ENCODE measurements at regions not wholly inside any gene's neighbourhood (a gene's known extent, or its start where the extent isn't known, plus 50 kb on each side); places are given as distances from the start of the nearest gene placed in this dataset.
A peak's percentile ranks its signal among the peaks of the same experiment; 100 is the strongest.

- Histone ChIP-seq H3K79me2 (ENCODE audit: insufficient read depth, low read length) (no peaks in the 10 kb centered on the region), H3K4me1 (ENCODE audit: control insufficient read depth in 1 of 2, insufficient read depth in 2 of 2, low read length in 2 of 2) (no peaks in the 10 kb centered on the region), H3K9me3 (ENCODE audit: control insufficient read depth in 1 of 2, insufficient read depth in 1 of 2, low read depth in 1 of 2, low read length in 2 of 2) (no peaks in the 10 kb centered on the region), H4K20me1 (ENCODE audit: insufficient read depth) (no peaks in the 10 kb centered on the region), H3K4me2 (ENCODE audit: low read length) (no peak overlapping the region), H3K36me3 (ENCODE audit: control insufficient read depth in 1 of 2, insufficient read depth in 2 of 2, low read length in 2 of 2) (no peaks in the 10 kb centered on the region), H3K27me3 (ENCODE audit: insufficient read depth, low read length) (no peaks in the 10 kb centered on the region), H2AFZ (ENCODE audit: low read depth, low read length, poor library complexity, severe bottlenecking) (peak overlapping the region; percentile 25), H3K9me2 (ENCODE audit: insufficient read depth) (no peaks in the 10 kb centered on the region), H3K4me3 (replicated peaks in 1 of 2; ENCODE audit: low read depth in 1 of 2, low read length in 2 of 2) (no peak overlapping the region), H3K9ac (ENCODE audit: low read length) (no peak overlapping the region), H3K27ac (ENCODE audit: low read depth, low read length) (no peak overlapping the region)
- POLR2A ChIA-PET, result no interaction called here
- DNase-seq (ENCODE audit: low read depth, low spot score) (no peak), ATAC-seq (no peak)
- CTCF ChIA-PET, result no interaction called here
- RAD21 ChIA-PET (ENCODE audit: low non-redundant PET in 1 of 2, low total read pairs in 2 of 2, uncharacterized antibody in 2 of 2, unreplicated experiment in 2 of 2), result no interaction called here
- no TSS peak for BruUV-seq (replicated peaks)
- intact Hi-C loops (cut with micrococcal nuclease), result no loop called here
- TF ChIP-seq, protein P1, sequence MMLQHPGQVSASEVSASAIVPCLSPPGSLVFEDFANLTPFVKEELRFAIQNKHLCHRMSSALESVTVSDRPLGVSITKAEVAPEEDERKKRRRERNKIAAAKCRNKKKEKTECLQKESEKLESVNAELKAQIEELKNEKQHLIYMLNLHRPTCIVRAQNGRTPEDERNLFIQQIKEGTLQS (IDR thresholded peaks at IDR 0.05), result no peak
- TF ChIP-seq, protein P2, sequence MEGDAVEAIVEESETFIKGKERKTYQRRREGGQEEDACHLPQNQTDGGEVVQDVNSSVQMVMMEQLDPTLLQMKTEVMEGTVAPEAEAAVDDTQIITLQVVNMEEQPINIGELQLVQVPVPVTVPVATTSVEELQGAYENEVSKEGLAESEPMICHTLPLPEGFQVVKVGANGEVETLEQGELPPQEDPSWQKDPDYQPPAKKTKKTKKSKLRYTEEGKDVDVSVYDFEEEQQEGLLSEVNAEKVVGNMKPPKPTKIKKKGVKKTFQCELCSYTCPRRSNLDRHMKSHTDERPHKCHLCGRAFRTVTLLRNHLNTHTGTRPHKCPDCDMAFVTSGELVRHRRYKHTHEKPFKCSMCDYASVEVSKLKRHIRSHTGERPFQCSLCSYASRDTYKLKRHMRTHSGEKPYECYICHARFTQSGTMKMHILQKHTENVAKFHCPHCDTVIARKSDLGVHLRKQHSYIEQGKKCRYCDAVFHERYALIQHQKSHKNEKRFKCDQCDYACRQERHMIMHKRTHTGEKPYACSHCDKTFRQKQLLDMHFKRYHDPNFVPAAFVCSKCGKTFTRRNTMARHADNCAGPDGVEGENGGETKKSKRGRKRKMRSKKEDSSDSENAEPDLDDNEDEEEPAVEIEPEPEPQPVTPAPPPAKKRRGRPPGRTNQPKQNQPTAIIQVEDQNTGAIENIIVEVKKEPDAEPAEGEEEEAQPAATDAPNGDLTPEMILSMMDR (IDR thresholded peaks at IDR 0.05 in 2 of 3, conservative IDR thresholded peaks at IDR 0.05 in 1 of 3; ENCODE audit: borderline replicate concordance in 1 of 3, insufficient read depth in 1 of 3, low read depth in 2 of 3, low read length in 2 of 3), result no peak
- TF ChIP-seq ZBTB33 (IDR thresholded peaks at IDR 0.05; ENCODE audit: extremely low read depth, insufficient replicate concordance, low read length), result no peak
- TF ChIP-seq RAD21 (IDR thresholded peaks at IDR 0.05; ENCODE audit: low read depth), result no peak
- no peak for TF ChIP-seq FOSL1 (IDR thresholded peaks at IDR 0.05; ENCODE audit: low read depth)
- no peak for TF ChIP-seq SIN3A (IDR thresholded peaks at IDR 0.05; ENCODE audit: low read depth)
- TF ChIP-seq CBX3 (IDR thresholded peaks at IDR 0.05; ENCODE audit: low read depth), result no peak
- TF ChIP-seq MAX (IDR thresholded peaks at IDR 0.05), result no peak
- TF ChIP-seq EZH2 (IDR thresholded peaks at IDR 0.05), result no peak
- TF ChIP-seq ZNF274 (IDR thresholded peaks at IDR 0.05; ENCODE audit: low read depth, low read length), result no peak
- TF ChIP-seq EZH2phosphoT487 (IDR thresholded peaks at IDR 0.05; ENCODE audit: borderline replicate concordance), result no peak
- no peak for TF ChIP-seq SP1 (IDR thresholded peaks at IDR 0.05; ENCODE audit: low read depth)
Observed at GRCh38 chr1:227415115-227415790, 97.0 kb upstream of the CDC42BPA start.
